ENCODE measurements at regions not wholly inside any gene's neighbourhood (a gene's known extent, or its start where the extent isn't known, plus 50 kb on each side); places are given as distances from the start of the nearest gene placed in this dataset.
"Not testable (repeated sequence)": the region's sequence is repeated elsewhere in the genome, so short reads cannot be mapped to it uniquely, and the experiment has no call there.

DNA sequence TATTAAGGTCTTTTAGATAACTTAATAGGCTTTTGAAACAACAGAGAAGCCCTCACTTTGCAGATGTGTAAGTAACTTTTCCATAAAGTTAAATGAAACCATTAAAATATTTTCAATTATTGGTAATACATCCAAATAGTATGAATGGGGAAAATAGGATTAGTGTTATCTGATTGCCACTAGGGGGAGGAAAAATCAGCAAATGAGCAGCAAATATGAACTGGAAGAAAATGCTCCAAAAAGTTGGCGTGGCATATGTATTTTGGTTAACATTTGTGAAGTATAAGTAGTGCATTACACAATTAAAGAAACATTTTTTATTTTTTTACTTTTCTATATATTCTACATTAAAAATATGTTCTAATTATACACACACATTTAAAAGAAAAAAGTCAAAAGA lies 259.8 kb upstream of the ANO5 start:
- peak; percentile 15 for DNase-seq

DNA sequence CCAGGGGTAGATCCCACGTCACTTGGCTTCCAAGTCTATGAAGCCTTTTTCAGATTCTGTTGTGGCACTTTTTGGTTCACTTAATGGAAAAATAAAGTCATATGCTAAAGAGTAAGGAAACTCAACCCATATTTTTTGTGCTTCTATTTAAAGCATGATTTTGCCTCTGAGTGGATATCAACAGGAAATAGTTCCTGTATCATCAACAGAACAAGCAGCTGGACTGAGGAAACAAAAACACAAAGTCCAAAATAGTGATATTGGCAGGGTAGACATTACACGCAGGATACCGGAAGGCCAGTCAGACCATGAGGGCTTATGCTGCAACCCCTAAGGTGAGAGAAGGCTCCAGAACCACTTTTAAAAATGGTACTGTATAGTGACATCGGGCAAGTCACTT lies 248.3 kb upstream of the ANO5 start:
- DNase-seq: no peak

DNA sequence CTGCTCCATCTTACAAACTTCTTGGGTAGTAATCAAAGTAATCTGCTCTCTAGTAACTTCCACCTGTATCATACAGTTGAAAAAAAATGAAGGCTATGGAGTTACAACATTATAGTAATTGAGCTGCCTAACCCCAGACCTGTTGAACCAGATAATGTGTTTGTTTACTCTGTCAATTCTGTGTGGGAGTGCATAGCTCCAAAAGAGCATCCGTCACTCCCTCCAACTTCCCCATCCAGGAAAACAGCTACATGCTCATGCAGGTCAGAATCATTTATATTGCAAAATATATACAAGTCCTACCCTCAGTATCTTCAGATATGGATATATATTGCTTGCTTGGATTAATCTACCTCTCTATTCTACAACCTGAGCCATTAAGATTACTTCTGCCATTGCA lies 244.0 kb upstream of the ANO5 start:
- no peak for DNase-seq

DNA sequence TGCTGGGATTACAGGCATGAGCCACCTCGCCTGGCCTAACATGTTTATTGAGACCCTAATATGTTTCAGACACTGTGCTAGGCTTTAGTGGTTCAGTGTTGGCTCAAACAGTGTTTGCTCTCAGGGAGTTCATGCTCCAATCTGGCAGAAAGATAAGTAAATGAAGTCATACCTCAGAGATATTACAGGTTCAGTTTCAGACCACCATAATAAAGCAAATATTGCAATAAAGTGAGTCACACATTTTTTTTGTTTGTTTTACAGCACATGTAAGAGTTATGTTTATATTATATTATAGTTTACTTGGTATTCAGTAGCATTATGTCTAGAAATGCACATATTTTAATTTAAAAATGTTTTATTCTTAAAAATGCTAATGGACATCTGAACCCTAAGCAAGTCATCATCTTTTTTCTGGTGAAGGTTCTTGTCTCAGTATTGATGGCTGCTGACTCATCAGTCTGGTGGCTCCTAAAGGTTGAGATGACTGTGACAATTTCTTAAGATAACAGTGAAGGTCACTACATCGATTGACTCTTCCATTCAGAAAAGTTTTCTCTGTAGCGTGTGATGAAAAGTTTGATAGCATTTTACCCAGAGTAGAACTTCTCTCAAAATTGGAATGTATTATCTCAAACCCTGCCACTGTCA lies 243.0 kb upstream of the ANO5 start:
- no peak for DNase-seq

DNA sequence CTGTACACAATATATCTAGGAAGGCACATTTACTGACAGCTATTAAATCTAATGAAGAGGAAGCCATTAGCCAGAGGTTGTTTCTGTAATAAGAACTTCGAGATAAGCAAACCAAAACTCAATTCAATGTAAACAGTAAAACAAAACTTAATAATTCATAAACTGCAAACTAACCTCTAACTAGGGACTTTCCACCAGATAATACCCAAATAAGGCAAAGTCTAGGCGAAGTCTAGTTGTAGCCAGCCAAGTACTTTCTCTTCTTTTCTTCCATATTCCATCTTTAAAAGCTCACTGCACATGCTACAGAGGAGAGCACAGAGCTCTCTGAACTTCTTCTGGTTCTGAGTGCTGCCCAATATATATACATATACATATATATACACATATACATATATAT lies 229.9 kb upstream of the ANO5 start:
- DNase-seq: no peak

DNA sequence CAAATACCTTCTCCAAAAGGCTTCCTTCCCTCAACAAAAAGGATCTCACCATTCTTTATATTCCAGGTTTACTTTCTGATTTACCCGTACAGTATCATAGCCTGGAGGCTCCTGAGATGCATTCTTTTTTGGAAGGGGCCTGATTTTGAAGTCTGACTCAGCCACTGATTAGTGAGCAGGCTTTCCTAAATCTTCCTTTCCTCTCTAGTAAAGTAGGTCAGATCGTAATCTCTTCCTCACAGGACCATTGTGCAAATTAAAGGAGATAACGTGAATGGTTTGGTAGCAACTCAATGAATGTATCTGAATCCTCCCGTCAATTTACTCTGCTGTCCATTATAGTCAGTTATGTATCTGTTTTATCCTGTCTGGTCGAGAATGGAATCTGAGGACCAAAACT lies 227.7 kb upstream of the ANO5 start:
- DNase-seq: no peak

DNA sequence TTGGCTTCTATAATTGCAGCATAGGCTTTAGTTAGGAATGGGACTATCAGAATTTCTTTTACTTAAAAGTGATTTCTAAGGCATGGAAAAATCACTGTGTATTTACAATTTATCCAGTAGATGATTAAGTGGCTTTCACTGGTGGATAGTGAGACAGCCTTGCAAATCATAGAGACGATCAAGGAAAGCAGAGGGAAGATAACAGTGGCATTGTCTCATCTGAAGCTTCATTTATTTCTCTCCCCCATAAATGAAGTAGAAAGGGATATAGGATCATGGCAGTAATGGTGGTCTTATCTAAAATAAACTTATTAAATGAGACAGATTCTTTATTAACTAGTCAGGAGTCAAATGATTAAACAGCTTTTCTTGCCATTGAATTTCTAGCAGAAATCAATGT lies 224.2 kb upstream of the ANO5 start:
- no peak for DNase-seq

DNA sequence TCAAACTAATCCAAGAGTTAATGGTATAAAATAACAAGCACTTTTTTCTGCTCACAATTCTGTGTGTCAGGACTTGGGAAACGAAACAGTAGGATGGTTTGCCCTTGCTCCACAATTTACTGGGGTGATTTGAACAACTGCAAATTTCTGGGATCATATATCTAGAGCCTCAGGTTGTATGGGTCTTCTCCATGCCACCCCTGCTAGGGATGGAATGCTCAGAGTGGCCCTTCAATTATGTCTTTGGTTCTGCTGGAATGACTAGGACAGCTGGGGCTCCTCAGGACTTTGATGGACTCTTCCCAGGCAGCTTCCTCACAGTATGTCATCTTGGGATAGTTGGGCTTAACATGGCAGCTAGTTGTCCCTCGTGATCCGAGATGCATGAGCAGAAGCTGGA lies 223.0 kb upstream of the ANO5 start:
- no peak for DNase-seq

DNA sequence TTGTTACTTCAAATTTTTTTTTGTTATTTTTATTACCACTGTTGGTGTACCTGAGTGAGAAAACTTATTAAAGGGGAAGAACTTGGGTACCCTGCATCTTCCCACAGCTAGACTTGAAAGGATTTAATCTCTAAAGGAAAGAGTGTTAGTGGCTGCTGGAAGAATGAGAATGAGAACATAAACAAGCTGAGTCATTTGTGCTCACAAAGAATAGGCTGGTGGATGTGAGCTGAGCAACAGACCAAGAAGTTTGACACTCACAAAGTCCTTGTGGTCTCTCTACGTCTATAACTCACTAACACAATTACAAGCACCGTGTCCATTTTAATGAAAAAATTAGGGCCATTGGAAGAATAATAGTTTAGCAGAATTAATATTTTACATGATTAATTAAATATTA lies 217.6 kb upstream of the ANO5 start:
- no peak for DNase-seq

DNA sequence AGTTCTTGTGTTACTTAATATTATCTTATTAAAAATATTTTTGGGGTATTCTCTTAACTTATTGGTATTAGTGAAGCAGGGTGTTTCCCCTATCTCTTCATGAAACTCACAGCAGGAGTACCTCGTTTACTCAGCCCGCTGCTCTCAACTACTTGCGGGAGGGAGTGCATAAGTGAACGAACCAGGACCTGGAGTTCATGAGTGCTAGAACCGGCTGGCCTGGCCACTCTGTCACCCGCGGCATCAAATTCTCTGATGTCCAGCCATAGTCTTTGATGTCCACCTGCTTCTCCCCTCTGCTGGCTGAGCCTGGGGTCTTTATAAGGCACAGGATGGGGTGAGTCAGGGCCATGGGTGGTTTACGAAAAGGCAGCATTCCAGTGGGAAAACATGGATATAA lies 216.7 kb upstream of the ANO5 start:
- DNase-seq: no peak

DNA sequence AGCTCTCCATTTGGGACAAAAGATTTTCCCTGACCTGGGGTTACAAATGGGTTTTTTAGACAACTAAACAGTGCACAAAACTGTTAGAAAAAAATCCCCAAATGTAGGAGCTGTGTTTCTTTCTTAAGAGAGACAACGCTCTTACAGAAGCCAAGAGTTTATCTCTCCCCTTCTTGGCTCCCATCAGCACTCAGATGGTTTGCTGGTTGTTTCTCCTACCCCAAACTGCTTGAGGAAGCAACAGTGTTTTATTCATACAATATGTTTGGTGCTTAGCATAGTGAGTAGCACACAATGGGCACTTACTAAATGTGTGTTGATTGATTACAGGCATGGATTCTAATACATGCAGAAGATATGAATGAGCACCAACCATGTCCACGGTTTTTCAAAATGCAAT lies 209.5 kb upstream of the ANO5 start:
- DNase-seq: no peak

DNA sequence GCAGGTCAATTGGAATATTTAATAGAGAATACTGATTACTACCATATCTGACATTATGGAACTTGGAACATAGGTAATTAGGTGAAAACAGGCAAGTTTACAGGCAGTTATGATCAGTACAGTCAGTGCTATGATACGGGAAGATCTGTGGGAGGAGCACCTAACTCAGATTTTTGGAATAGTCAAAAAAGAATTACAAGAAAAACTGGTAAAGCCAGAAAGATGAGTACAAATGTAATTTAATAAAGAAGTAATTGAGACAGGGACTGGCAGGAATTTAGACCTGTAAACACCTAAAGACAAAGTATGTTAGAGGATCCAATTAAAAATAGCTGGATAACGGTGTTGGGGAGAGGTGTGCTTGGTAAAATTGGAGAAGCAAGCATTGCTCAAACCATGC lies 206.5 kb upstream of the ANO5 start:
- no peak for DNase-seq

DNA sequence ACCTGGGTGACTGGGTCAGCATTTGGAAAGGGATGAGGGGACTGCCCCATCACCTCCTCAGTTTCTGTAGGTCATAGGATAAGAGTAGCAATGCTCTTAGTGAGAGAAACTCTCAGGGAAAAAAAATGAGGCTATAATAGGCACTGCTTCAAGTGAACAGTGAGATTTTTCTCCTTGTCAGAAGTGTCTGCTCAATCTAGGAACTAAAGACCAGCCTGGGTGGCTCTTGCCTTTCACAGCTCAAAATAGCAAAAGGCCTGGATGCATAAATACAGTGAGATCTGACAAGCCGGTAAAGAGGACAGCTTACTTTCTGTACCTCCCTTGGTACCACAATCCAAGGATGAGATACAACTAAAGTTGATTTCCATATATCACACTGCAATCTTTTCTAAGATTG lies 205.6 kb upstream of the ANO5 start:
- no peak for DNase-seq

DNA sequence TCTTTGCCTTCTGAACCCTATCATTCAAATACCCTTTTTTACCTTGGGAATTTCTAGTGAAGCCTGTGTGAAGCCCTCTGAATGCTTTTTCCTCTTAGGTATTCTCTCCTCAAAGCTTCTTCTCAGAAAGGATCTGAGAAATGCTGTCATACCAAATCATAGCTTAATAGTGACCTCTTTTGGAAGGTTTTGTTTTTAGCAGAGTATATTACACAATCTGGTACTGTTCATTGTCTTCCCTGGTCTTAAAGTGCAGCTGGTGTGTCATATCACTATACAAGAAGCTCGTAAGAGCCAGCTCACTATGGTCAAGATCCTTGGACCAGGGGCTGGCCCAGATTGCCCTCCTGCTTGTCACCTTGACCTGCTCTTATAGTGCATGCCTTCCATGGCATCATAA lies 204.4 kb upstream of the ANO5 start:
- no peak for DNase-seq

DNA sequence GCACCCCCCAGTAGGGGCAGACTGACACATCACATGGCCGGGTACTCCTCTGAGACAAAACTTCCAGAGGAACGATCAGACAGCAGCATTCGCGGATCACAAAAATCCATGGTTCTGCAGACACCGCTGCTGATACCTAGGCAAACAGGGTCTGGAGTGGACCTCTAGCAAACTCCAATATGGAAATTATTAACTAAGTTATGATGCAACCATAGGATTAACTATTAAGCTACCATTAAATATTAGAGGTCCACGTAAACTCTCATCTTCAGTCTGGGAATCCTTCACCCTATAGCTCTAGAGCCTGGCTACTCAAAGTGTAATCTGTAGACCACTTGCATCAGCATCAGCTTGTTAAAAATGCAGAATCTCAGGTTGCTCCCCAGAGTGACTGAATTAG lies 191.1 kb upstream of the ANO5 start:
- not testable (repeated sequence) for DNase-seq

DNA sequence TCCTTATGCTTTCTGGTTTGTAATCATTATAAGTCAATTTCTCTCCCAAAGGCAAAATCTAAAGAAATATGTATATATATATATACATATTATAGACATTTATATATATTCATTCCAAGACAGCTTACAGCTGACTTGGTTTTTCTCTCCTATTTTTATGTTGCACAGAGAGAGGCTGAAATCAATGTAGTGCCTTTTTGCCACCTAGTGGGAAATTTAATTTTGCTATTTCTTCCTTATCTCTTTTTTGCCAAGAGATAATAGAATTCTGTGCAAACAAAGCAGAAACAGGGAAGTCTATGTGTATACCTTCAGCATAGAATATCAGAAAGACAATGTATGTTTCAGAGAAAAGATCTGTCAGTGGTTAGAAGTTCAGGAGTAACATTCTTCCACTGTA lies 186.0 kb upstream of the ANO5 start:
- DNase-seq: no peak

DNA sequence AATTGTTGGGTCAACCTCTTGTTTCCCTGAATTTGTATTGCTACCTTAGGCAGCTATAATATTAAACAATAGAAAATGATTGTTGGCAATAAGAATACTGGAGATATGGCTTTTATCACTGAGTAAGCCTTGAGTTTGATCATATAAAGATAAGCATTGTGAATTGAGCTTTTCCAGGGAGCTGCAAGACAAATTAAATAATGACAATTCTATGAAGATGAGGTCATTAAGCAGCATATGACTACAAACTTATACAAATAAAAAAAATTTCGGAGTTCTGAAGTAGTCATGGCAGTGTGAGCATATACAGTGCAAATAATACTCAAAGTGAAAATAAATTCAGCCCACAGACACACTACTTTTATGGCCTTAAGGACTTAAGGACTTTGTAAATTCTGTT lies 161.1 kb upstream of the ANO5 start:
- DNase-seq: no peak

DNA sequence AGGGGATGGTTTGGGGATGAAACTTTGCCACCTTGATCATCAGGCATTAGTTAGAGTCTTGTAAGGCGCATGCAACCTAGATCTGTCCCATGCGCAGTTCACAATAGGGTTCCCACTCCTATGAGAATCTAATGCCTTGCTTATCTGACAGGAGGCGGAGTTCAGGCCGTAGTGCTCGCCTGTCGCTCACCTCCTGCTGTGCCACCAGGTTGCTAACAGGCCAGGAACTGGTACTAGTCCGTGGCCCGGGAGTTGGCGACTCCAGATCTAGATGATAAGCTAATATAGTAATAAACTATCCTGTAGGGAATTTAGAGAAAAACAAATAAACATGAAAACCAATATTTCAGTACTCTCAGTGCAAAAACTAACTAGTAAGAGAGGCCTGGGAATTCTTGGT lies 155.4 kb upstream of the ANO5 start:
- DNase-seq: no peak

DNA sequence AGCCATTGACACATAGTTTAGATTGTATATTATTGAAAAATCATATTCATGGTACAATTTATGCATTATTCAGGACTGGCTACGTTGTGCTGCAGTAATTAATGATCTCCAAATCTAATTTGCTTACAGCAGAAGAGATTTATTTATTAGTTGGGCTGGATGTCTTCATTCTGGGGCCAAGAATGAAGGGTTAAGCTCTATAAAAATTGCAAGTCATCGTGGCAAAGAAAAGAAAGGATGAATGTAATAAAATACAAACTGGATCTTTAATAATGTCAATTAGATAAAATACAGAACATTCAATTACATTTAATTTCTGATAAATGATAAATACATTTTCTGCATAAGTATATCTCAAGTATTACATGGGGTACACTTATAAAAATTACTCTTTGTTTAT lies 151.8 kb upstream of the ANO5 start:
- DNase-seq: no peak

DNA sequence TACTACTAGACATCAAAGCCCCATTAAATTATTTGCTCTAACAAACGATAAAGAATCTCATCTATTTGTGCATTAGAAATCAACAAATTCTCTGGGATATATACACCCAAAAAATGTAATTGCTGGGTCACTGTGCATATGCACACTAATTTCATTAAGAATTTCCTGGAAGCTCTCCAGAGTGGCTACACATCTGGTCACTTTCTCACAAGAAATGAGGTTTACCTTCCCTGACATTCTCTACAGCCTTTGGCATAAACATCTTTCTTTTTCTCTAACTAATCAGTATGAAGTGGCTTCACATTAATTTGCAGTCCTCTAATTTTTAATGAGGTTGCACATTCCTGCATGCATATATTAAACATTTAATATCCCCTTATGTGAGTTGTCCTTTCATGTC lies 150.8 kb upstream of the ANO5 start:
- DNase-seq: no peak

DNA sequence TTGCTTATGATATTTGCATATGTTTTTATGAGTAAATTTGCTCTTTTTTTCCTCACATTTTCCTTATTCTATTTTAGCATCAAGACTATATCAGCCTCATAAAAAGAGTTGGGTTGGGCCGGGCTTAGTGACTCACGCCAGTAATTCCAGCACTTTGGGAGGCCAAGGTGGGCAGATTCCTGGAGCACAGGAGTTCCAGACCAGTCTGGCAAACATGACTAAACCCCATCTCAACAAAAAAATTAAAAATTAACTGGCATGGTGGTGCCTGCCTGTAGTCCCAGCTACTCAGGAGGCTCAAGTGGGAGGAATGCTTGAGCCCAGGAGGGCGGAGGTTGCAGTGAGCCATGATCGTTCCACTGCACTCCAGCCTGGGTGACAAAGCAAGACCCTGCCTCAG lies 148.8 kb upstream of the ANO5 start:
- no peak for DNase-seq

DNA sequence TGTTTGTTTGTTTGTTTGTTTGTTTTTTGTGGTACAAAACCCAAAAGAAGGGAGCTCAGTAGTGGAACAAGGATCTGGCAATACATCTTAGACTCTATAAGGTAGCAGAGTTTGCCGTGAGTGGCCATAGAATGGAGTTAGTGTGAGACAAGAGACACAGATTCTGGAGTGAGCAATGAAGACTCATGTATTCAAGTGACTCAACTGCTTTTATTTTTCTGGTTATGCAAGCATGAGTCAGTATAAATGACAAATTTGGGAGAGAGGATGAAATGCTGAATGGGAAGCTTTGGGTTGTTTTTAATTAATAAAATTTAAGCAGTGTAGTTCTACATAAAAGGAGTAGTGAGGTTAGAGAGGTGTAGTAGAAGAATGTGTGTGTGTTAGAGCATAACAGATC lies 143.6 kb upstream of the ANO5 start:
- DNase-seq: no peak

DNA sequence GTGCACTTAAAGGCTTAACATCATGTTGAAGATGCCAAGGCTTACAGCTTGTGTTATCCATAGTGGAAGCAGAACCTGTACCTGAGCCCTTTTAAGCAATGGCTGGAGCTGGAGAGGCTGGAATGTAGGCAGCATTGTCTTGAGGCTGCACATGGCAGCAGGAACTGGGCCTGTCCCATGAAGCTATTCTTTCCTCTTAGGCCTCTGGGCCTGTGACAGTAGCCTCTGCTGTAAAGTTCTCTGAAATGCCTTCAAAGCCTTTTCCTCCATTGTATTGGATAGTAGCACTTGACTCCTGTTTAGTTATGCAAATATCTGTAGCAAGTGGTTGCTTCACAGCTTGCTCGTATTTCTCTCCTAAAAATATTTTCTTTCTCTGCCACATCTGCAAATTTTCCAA lies 127.4 kb upstream of the ANO5 start:
- no peak for DNase-seq

DNA sequence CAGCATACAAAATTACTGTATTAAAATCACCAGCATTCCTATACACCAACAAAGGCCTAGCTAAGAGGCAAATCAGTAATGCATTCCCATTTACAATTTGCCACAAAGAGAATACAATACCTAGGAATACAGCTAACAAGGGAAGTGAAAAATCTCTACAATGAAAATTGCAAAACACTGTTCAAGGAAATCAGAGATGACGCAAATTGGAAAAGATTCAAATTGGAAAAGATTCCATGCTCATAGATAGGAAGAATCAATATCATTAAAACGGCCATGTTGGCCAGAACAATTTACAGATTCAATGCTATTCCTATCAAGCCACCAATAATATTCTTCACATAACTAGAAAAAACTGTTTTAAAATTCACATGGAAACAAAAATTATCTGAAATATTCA lies 123.0 kb upstream of the ANO5 start:
- DNase-seq: no peak

DNA sequence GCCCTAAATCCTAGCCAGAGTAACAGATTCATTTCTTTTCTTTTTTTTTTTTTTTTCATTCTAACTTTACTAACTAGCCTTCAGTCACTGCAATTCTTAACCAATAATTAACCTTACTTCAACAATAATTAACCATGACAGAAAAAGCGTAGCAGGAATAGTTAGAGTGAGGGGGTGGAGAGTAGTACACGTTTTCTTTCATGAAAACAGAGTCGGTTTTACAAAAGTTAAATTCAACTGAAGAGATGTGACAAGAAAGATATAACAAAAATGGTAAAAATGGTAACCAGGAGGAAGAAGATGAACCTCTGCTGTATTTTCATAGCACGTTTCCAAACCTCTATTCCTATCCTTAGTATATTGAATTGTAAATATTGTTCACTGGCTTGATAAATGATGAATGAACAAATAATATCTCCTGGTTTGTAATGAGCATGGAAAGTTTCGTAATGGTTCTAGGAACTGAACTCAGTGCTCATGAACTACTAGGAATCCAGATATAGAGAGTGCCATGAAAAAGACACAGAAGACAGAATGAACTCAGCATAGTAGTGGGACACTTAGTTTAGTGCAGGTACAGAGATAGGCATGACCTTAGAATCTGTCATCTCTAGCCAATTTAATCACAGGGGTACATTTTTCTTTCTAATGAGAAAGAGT lies 116.5 kb upstream of the ANO5 start:
- no peak for DNase-seq
